ENCODE measurements at regions not wholly inside any gene's neighbourhood (a gene's known extent, or its start where the extent isn't known, plus 50 kb on each side); places are given as distances from the start of the nearest gene placed in this dataset.
"Not testable (repeated sequence)": the region's sequence is repeated elsewhere in the genome, so short reads cannot be mapped to it uniquely, and the experiment has no call there.

DNA sequence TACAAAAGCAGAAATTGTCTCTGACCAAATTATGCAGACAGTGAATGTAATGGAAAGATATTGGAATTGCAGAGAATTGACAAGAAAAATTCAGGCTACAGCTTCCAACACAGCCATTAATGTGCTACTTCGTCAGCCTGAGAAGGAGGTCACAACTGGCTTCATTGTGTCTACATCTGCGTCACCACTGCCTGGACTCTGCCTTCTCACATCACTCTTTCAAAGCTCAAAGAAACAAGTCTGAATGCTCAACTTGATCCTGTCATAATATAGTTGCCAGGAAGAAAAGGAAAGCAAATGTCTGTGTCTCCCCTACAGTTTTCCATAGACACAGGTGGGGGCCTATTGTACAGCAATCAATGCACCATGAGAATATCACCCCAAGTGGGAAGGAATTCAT lies 806.5 kb upstream of the CDH10 start:
- DNase-seq (ENCODE audit: low read depth), result no peak

DNA sequence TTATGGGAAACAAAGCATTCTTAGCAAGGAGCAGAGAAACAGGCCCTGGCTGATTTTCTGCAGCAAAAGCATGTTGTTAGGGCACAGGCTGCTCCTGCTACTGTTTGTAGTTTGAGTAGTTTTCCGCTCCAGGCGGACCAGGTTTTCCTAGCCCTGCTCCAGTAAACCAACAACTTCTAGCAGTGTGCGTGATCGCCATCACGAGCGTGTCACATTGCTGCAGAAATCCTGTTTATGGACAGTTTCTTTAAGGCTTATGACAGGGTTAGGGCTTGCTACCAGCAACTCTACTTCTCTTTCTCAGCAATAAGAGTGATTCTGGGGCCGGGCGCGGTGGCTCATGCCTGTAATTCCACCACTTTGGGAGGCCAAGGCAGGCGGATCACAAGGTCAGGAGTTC lies 803.9 kb upstream of the CDH10 start:
- DNase-seq (ENCODE audit: low read depth), result no peak

GRCh38 chr5:25448190-25448621 lies 803.4 kb upstream of the CDH10 start:
- no peak for DNase-seq (ENCODE audit: low read depth)

- DNase-seq (ENCODE audit: low read depth), result not testable (repeated sequence)
Observed at GRCh38 chr5:25446061-25446420, 801.3 kb upstream of the CDH10 start.

DNA sequence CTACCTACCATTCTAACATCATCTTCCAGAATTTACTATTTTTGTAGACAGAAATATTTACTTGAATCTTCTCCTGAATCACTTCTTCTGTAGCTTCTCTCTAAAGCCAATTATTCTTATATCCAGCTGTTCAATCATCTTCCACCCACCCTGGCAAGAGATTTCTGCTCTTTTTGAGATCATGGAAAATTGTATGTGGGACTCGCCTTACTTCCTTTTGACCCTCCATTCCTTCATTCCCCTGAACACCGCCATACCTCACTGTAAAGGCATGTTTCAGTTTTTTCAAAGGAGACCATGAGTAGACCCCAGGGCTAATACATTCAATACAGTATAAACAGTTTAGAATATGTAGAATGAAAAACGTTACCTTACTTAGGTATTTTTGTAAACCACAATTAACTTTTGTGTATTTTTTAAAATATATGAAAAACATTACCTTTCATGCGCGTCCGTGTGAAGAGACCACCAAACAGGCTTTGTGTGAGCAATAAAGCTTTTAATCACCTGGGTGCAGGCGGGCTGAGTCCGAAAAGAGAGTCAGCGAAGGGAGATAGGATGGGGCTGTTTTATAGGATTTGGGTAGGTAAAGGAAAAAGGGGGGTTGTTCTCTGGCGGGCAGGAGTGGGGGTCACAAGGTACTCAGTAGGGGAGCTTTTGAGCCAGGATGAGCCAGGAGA lies 800.7 kb upstream of the CDH10 start:
- DNase-seq (ENCODE audit: low read depth), result not testable (repeated sequence)

- no peak for DNase-seq (ENCODE audit: low read depth)
Observed at GRCh38 chr5:25444697-25445096, 799.9 kb upstream of the CDH10 start.

- no peak for DNase-seq (ENCODE audit: low read depth)
Observed at GRCh38 chr5:25441810-25442209, 797.0 kb upstream of the CDH10 start.

- no peak for DNase-seq (ENCODE audit: low read depth)
Observed at GRCh38 chr5:25439025-25439424, 794.2 kb upstream of the CDH10 start.

- not testable (repeated sequence) for DNase-seq (ENCODE audit: low read depth)
Observed at GRCh38 chr5:25438375-25438774, 793.6 kb upstream of the CDH10 start.

DNA sequence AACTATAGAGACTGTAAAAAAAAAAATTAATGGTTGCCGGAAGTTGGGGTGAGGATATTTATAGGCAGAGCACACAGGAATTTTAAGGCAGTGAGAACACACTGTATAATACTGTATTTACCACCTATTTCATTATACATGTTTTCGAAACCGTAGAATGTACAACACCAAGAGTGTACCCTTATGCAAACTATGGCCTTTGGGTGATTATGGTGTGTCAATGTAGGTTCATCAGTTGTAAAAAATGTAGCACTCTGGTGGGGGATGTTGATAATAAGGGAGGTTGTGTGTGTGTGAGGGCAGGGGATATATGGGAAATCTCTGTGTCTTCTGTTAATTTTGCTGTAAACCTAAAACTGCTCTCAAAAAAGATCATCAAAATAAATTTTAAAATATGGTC lies 791.7 kb upstream of the CDH10 start:
- DNase-seq (ENCODE audit: low read depth), result no peak

DNA sequence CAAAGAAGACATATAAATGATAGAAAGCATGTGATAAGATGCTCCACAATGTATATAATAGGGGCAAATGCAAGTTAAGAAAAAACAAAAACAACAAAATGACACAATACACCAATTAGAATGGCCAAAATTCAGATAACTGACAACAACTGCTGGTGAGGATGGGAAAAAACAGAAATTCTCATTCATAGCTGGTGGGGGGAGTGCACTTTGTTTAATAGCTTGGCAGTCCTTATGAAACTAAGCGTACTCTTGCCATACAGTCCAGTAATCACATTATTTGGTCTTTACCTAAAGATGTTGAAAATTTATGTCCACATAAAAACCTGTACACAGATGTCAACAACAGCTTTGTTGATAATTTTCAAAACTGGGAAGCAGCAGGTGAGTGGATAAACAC lies 791.1 kb upstream of the CDH10 start:
- DNase-seq (ENCODE audit: low read depth), result no peak

DNA sequence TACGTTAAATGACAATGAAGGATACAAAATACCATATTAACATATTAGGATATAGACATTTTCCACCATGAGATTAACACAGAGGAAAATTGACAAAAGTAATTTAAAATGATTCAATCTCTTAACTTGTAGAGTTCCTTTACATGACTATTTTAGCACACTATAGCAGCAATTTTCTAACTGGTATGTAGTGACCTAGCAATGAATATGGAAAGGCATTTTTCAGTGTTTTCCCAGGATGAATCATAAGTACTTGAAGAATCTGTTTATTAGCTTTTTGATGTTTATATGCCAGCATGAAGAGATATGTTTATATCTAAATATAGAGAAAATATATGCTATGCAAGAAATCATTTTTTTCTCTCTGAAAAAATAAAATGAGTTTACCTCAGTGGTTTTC lies 782.5 kb upstream of the CDH10 start:
- DNase-seq (ENCODE audit: low read depth), result no peak

DNA sequence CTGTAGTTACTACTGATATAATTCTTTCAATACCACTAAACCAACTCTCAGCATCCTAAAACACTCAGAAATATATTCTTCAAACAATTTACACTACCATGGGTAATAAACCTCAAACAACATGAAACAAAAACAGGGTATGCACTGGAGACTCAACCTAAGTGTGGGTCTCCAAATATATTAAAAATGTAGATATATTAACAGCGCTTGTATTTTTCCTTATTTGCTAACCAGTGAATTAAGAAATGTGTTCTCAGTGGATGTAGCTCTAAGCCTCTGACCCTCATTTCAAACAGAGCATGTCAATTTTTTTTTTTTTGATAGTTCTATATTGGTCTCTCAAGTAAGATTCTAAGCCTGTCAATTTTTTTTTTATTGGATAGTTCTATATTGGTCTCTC lies 778.5 kb upstream of the CDH10 start:
- DNase-seq (ENCODE audit: low read depth), result no peak

DNA sequence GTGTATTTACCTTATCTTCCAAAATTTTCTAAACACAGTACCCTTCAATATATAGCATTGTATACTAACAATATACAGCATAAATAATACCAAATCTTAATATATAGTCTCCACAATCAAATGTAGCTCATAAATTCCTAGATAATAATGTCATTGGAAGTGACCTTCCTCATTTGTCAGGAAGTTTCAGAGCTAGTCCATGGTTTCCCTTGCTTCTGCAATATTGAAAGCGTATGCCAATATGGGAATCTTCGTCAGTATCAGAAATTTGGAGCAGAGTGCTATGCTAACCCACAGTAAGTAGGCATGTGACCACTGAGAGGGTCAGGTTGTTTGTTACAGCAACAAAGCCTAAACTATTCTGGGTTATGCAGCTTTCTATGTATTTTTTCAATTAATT lies 774.9 kb upstream of the CDH10 start:
- DNase-seq (ENCODE audit: low read depth), result no peak

DNA sequence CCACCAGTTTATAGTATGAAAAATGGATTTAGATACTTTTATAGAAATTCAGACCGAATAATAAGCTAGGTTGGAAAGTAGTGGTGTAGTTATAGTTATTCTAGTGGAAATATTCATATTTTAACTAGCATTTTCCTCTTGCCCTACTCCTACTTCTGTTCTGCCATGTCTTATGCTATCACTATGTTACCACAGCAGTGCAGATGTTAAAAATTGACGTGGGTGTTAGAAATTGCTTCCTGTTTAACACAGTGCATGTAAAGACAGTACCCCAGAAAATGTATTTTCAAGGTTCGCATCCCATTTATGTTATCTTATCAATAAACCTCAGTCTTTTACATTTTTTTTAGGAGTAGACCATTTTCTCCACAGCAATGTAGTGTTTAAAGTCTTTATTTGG lies 774.2 kb upstream of the CDH10 start:
- DNase-seq (ENCODE audit: low read depth), result no peak

- DNase-seq (ENCODE audit: low read depth), result no peak
Observed at GRCh38 chr5:25418319-25418859, 773.6 kb upstream of the CDH10 start.

DNA sequence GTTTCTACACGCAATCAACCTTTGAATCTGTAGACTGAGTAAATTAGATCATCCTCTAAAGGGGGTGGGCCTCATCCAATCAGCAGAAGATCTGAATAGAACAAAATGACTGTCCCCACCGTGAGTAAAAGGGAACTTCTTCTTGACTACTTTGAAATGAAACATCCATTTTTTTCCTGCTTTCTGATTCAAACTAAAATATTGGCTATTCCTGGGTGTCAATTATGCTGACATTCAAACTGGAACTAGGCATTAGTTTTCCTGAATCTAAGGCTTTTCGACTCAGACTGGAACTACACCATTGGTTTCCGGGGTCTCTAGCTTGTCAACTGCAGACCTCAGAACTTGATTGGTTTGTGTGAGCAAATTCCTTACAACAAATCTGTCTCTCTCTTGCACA lies 772.2 kb upstream of the CDH10 start:
- DNase-seq (ENCODE audit: low read depth), result no peak

DNA sequence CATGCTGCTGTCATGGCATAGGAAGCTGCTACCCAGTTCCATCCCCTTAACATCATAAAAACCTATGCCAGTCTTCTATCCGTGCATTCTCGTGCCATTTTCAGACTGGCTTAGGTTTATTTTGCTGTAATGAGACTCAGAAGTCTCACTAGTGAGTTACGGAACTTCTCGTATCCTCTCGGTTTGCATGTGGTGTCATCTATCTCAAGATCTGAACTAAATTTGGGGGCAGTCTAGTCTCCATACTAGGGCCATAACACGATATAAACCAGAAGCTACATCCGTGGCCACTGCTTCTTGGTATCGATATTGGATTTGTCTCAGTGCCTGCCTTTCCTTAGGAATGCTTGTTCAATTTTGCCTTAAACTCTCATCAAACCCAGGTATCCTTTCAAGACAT lies 771.2 kb upstream of the CDH10 start:
- DNase-seq (ENCODE audit: low read depth), result no peak

- no peak for DNase-seq (ENCODE audit: low read depth)
Observed at GRCh38 chr5:25414742-25415141, 770.0 kb upstream of the CDH10 start.

DNA sequence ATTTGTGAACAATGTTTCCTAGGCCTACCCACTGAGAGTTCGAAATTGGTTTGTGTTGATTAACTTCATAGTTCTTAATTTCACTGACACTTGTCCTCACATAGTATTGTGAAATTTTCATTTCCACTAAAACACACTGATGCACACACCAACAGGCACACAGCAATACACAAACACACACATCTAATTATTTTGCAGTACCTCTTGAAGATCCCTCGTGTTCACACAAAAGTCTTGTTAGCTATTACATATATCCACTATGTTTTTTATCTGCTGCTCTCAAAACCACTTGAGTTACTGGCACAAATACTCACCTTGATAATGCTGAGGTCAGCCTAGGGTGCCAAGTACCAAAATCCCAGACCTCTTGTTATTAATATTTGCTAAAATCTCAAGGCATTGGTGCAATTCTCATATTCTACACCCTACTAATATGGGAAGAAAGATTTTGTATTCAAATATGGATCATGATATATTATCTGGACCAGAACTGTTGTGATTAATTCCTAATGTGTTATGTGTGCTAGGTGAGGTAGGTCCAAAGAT lies 767.4 kb upstream of the CDH10 start:
- DNase-seq (ENCODE audit: low read depth), result no peak

GRCh38 chr5:25407365-25407764 lies 762.6 kb upstream of the CDH10 start:
- not testable (repeated sequence) for DNase-seq (ENCODE audit: low read depth)

DNA sequence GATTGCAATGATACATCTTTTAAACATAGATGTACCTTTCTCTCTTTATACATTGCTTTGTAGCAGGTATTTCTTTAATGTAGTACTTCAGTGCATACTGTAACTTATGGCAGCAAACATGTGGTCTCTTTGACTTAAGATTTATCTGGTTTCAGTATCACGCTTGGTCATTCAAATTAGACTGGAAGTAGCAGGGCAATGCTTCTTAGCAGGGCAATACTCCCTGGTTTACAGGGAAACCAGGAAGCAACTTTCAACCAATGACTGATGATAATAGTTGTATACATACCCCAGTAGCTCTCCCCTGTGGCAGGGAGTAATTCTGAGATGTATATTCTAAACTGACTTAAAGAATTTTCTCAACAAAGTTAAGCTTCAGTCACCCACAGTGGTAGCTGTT lies 761.1 kb upstream of the CDH10 start:
- no peak for DNase-seq (ENCODE audit: low read depth)

DNA sequence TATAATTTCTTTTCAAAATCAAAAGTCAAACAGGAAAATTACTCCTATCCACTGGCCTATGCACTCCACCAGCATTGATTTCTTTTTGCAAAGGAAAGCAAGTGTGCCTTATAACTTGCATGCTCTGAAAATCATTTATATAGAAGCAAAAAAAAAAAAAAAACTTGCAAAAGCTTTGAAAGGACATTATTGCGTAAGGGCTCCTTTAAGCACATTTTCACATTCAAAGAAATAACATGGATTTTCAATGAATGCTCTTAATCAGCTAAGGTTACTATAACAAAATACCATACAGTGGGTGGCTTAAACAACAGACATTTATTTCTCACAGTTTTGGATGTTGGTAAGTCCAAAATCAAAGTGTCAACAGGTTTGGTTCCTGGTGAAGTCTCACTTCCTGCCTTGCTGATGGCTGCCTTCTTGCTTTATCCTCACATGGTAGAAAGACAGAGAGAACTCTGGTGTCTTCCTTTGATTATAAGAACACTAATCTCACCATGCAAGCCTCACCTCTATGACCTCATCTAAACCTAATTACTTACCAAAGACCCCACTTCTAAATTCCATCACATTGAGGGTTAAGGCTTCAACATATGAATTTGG lies 755.2 kb upstream of the CDH10 start:
- DNase-seq (ENCODE audit: low read depth), result no peak

DNA sequence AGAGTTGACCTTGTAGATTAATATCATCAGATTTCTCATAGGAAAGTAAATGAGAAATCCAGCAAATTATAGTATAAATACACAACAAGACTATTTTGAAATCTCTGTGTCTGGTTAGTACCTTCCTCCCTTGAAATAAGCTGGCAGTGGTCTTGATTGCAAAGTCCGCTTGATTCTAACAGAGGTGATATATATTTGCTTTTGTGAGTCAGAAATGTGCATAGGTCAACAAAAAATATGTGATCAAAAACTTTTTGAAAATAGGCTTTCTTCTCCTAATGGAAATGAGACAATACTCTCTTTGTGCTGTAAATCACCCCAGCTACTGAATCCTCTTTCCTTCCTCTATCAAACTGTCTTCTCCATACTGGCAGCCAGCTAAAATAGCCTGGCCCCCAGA lies 749.2 kb upstream of the CDH10 start:
- DNase-seq (ENCODE audit: low read depth), result no peak
